Activated CD8-positive, alpha-beta T cell treated with anti-CD3 and anti-CD28 coated beads, Interleukin-2, amount 10 ng/mL, durations not matched to agents 7 days and 5 days (primary cell): ENCODE measurements at regions not wholly inside any gene's neighbourhood (a gene's known extent, or its start where the extent isn't known, plus 50 kb on each side); places are given as distances from the start of the nearest gene placed in this dataset.

Source experiments
- ATAC-seq: fragments of 150-1000 bp; cut with Tn5 transposase; one replicate; pipeline ENCODE4 v1.10.0; 2021; ENCODE audit warnings: moderate library complexity
- CTCF ChIA-PET: fragments of 350-600 bp; sonication (Branson Sonifier 250); formaldehyde crosslinking; loops from one replicate; lab custom pipeline; 2021; ENCODE audit warnings: antibody characterized with exemption; lab: Charles Lee
- POLR2A ChIA-PET: fragments of 350-600 bp; sonication (Branson Sonifier 250); formaldehyde crosslinking; loops from one replicate; lab custom pipeline; 2021; ENCODE audit warnings: antibody characterized with exemption; lab: Charles Lee
- DNase-seq: peaks from one replicate; pipeline ENCODE4 v3.0.0-alpha.2; 2020
- H3K27ac Mint-ChIP-seq: one replicate; pipeline ENCODE4 v1.8.0; 2021; ENCODE audit warnings: mild to moderate bottlenecking, mixed read lengths
- H3K27me3 Mint-ChIP-seq: one replicate; pipeline ENCODE4 v1.8.0; 2021; ENCODE audit warnings: low read depth, mixed read lengths
- H3K36me3 Mint-ChIP-seq: one replicate; pipeline ENCODE4 v1.8.0; 2021; ENCODE audit warnings: low read depth, mixed read lengths
- H3K4me1 Mint-ChIP-seq: one replicate; pipeline ENCODE4 v1.8.0; 2021; ENCODE audit warnings: low read depth, mixed read lengths
- H3K4me3 Mint-ChIP-seq: one replicate; pipeline ENCODE4 v1.8.0; 2021; ENCODE audit warnings: mild to moderate bottlenecking, mixed read lengths
- H3K9me3 Mint-ChIP-seq: one replicate; pipeline ENCODE4 v1.8.0; 2022; ENCODE audit warnings: mixed read lengths; ENCODE audit not compliant: insufficient read depth

- Mint-ChIP-seq H3K9me3 (peaks cover 6% of the 10 kb centered on the region), H3K4me3 (no peak overlapping the region), H3K27me3 (peaks cover 5% of the 10 kb centered on the region), H3K36me3 (no peaks in the 10 kb centered on the region), H3K4me1 (no peaks in the 10 kb centered on the region), H3K27ac (no peak overlapping the region)
- no peak for ATAC-seq
- ChIA-PET POLR2A (no interaction called here), CTCF (interaction anchor here (1.1 to 6.0 kb wide), 2 partner anchors 10 to 606 kb away, joined by 3 to 39 read pairs; no protein-coding TSS in a partner anchor)
- no peak for DNase-seq
These were observed 154.7 kb downstream of the KTN1 start for GRCh38 chr14:55734731-55735130.

DNA sequence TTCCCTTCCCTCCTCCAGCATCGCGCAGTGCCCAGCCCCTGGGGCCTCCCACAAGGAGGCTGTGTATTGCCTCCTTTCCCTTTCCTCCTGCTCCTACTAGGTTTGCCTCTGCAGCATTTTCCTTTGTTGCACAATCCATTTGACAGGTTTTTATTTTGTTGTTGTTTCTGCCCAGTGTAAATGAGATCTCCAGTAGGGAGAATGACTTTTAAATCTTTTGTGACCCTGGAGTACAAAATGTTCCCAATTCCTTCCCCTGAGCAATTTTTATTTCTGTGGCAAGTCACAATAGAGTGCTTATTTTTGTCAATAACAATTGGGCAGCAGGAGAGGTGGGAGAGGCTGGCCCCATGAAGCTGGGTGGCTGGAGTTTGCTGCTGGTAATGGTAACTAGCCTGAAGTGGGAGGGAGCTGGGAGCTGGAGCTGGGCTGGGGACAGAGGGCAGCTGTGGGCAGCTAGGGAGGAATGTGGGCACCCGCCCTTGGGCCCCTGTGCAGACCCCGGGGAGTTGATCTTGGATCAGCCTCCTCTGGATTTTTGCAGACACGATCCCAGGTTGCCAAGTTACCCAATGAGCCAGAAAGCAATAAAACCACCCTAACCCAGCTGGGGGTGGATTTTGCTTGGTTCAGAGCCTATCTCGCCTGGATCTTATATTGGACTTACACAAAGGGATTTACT, 160.1 kb downstream of the KTN1 start:
- Mint-ChIP-seq H3K27ac (no peak overlapping the region), H3K4me1 (no peaks in the 10 kb centered on the region), H3K4me3 (no peak overlapping the region), H3K9me3 (peaks cover 6% of the 10 kb centered on the region), H3K27me3 (no peaks in the 10 kb centered on the region), H3K36me3 (no peaks in the 10 kb centered on the region)
- POLR2A ChIA-PET: interaction anchor here (0.8 kb wide), 1 partner anchor 20 kb away, joined by 3 read pairs; no protein-coding TSS in a partner anchor
- no peak for ATAC-seq
- CTCF ChIA-PET: no interaction called here
- DNase-seq: no peak

DNA sequence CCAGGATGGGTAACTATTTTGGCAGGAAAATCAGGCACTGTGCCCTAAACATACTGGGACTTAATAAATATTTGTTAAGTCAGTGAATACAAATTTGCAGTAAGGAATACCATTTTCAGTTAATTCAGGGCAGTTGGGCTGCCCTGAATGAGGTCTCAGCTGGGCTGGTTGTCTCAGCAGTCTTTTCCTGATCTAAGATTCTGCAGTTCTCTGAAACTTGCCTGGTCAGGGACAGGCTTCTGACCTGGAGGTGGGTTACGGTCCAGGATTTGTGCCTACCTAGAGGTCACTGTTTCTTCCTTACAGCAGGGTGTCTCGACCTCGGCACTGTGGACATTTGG, 160.6 kb downstream of the KTN1 start:
- H3K27ac Mint-ChIP-seq: no peak overlapping the region
- H3K27me3 Mint-ChIP-seq: no peaks in the 10 kb centered on the region
- no peaks in the 10 kb centered on the region for H3K36me3 Mint-ChIP-seq
- peaks cover 6% of the 10 kb centered on the region for H3K9me3 Mint-ChIP-seq
- ChIA-PET CTCF (no interaction called here), POLR2A (no interaction called here)
- DNase-seq: no peak
- no peak overlapping the region for H3K4me3 Mint-ChIP-seq
- no peak for ATAC-seq
- no peaks in the 10 kb centered on the region for H3K4me1 Mint-ChIP-seq

GRCh38 chr14:55741240-55741639, 161.2 kb downstream of the KTN1 start:
- Mint-ChIP-seq H3K27ac (no peak overlapping the region), H3K9me3 (peaks cover 6% of the 10 kb centered on the region), H3K36me3 (no peaks in the 10 kb centered on the region), H3K4me3 (no peak overlapping the region), H3K27me3 (no peaks in the 10 kb centered on the region), H3K4me1 (no peaks in the 10 kb centered on the region)
- ChIA-PET POLR2A (no interaction called here), CTCF (no interaction called here)
- ATAC-seq (no peak), DNase-seq (no peak)

DNA sequence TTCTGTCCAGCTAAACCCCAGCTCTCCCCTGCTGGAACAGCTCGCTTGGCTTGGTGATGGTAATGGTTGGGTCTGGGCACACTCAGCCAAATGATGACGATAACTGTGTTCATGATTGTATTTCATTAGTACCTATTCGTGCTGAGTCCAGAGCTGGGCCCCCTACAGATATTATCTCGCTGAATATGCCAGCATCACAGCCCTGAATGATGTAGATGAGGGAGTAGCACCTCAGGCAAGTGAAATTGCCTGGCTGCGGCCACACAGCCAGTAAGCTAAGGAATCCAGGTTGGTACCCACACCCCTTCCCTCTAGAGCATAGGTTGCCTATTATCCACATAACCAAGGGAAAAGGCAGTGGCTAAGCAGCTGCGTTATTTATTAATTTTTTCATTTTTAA, 163.5 kb downstream of the KTN1 start:
- Mint-ChIP-seq H3K36me3 (no peaks in the 10 kb centered on the region), H3K27ac (no peak overlapping the region), H3K9me3 (no peaks in the 10 kb centered on the region), H3K4me1 (no peaks in the 10 kb centered on the region), H3K27me3 (no peaks in the 10 kb centered on the region), H3K4me3 (no peak overlapping the region)
- DNase-seq (no peak), ATAC-seq (no peak)
- ChIA-PET POLR2A (no interaction called here), CTCF (interaction anchor here (1.5 kb wide), 1 partner anchor 10 kb away, joined by 5 read pairs; no protein-coding TSS in a partner anchor)

DNA sequence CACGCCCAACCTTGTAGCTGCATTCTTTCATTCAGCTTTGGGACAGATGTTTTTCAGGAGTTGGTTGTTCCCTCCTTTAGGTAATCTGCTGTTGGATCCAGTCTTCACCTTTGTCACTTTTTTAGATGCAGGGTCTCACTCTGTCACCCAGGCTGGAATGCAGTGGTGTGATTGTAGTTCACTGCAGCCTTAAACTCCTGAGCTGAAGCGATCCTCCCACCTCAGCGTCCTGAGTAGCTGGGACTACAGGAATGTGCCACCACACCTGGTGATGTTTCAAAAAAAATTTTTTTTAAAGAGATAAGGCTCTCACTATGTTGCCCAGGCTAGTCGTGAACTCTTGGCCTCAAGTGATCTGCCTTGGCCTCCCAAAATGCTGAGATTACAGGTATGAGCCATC, 164.3 kb downstream of the KTN1 start:
- Mint-ChIP-seq H3K4me1 (no peaks in the 10 kb centered on the region), H3K4me3 (no peak overlapping the region), H3K36me3 (no peaks in the 10 kb centered on the region), H3K27ac (no peak overlapping the region), H3K27me3 (no peaks in the 10 kb centered on the region), H3K9me3 (no peaks in the 10 kb centered on the region)
- DNase-seq (no peak), ATAC-seq (no peak)
- ChIA-PET CTCF (interaction anchor here (1.3 to 1.5 kb wide), 2 partner anchors 10 to 13 kb away, joined by 3 to 5 read pairs; no protein-coding TSS in a partner anchor), POLR2A (no interaction called here)

DNA sequence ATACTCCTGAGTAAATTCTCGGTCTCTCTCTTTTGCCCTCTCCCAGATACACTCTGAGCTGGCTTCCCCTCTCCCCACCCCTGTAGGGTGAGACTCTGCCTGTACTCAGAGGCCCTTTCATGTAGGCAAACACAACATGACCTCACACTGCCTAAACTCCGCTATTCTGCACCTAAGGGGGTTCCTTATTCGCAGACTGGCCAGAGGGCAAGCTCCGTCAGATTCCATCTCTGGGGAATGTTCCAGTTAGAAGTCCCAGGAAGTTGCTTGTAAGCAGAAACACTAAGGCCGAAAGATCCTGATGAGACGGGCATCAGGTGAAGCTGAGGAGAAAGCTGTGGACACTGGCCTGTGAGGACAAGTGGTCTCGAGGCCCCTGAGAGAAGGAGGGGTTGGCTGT, 165.9 kb downstream of the KTN1 start:
- H3K4me1 Mint-ChIP-seq: no peaks in the 10 kb centered on the region
- H3K9me3 Mint-ChIP-seq: no peaks in the 10 kb centered on the region
- ChIA-PET CTCF (no interaction called here), POLR2A (no interaction called here)
- H3K36me3 Mint-ChIP-seq: no peaks in the 10 kb centered on the region
- DNase-seq: no peak
- peaks cover 2% of the 10 kb centered on the region for H3K27me3 Mint-ChIP-seq
- no peak overlapping the region for H3K4me3 Mint-ChIP-seq
- no peak for ATAC-seq
- no peak overlapping the region for H3K27ac Mint-ChIP-seq

DNA sequence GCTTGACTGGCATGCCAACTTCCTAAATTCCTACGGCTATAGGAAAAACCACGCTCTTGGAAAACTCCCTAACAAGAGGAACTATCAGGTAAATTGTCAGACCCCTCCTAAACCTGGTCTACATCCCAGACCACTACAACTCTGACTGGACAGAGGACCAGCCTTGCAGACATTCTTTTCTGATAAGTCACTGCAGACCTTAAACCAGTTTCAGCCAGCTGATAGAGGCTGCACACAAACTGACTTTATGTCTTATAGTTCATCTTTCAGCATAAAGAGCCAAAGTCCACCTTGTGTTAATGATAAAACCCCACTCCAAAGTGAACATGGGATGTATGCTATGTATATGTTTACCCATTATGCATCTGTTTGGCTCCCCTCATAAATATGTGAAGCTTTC, 166.6 kb downstream of the KTN1 start:
- H3K36me3 Mint-ChIP-seq: no peaks in the 10 kb centered on the region
- no peak for ATAC-seq
- ChIA-PET CTCF (no interaction called here), POLR2A (no interaction called here)
- no peak overlapping the region for H3K27ac Mint-ChIP-seq
- H3K27me3 Mint-ChIP-seq: peaks cover 3% of the 10 kb centered on the region
- no peak overlapping the region for H3K4me3 Mint-ChIP-seq
- H3K9me3 Mint-ChIP-seq: no peaks in the 10 kb centered on the region
- no peaks in the 10 kb centered on the region for H3K4me1 Mint-ChIP-seq
- no peak for DNase-seq

DNA sequence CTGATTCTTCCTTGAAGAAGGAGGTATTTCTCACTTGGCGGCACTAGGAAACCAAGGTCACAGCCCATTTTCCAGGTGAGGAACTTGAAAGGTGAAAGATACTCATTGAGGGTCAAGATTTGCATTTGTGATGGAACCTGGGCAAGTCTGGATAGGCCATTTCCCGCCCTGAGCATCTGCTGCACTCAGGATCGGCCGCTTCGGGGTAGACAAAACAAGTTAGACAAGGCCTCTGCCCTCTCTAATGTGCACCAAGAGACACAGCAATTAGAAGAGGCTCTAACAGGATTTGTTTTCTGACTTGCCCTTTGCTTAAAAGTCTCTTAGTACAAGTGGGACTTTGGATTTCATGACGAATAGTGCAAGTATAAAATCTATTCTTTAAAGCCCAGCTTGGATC, 167.2 kb downstream of the KTN1 start:
- H3K9me3 Mint-ChIP-seq: no peaks in the 10 kb centered on the region
- peaks cover 3% of the 10 kb centered on the region for H3K27me3 Mint-ChIP-seq
- CTCF ChIA-PET: no interaction called here
- H3K4me1 Mint-ChIP-seq: no peaks in the 10 kb centered on the region
- POLR2A ChIA-PET: no interaction called here
- no peak overlapping the region for H3K27ac Mint-ChIP-seq
- ATAC-seq (no peak), DNase-seq (no peak)
- no peak overlapping the region for H3K4me3 Mint-ChIP-seq
- no peaks in the 10 kb centered on the region for H3K36me3 Mint-ChIP-seq

DNA sequence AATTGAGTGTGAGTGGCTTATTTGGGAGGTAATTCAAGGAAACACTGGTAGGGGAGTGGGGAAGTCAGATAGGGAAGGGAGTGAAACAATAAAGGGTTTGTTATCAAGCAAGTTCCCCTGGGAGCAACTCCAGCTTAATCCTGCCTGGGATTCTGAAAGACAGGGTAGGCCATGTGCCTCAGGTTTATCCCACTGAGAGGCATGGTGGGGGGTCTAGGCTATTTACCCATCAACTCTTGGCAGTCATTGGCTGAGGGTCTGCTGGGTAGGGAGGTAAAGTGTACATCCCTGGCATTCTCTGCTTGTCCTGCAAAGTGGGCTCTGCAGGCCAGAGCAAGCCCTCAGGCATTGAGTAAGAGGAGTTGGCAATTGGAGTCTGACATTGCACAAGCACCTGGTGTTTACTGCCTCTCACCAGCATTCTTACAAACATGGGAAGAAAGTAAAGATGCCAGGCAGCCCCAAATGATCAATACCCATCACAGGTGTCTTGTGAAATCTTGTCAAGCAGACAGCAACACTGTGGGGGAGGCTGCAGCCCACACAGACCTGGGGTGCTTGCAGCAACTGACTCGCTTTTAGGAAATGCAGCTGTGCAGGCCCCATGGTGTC, 169.3 kb downstream of the KTN1 start:
- Mint-ChIP-seq H3K9me3 (no peaks in the 10 kb centered on the region), H3K4me3 (no peak overlapping the region), H3K27ac (no peak overlapping the region), H3K36me3 (no peaks in the 10 kb centered on the region), H3K27me3 (peaks cover 3% of the 10 kb centered on the region), H3K4me1 (no peaks in the 10 kb centered on the region)
- DNase-seq (no peak), ATAC-seq (no peak)
- POLR2A ChIA-PET: no interaction called here
- CTCF ChIA-PET: no interaction called here

GRCh38 chr14:55749946-55750345, 169.9 kb downstream of the KTN1 start:
- H3K4me1 Mint-ChIP-seq: no peaks in the 10 kb centered on the region
- H3K27ac Mint-ChIP-seq: no peak overlapping the region
- DNase-seq (no peak), ATAC-seq (no peak)
- H3K4me3 Mint-ChIP-seq: no peak overlapping the region
- no peaks in the 10 kb centered on the region for H3K36me3 Mint-ChIP-seq
- peaks cover 3% of the 10 kb centered on the region for H3K27me3 Mint-ChIP-seq
- no peaks in the 10 kb centered on the region for H3K9me3 Mint-ChIP-seq
- POLR2A ChIA-PET: interaction anchor here (0.5 kb wide), 1 partner anchor 204 kb away, joined by 3 read pairs; no protein-coding TSS in a partner anchor
- CTCF ChIA-PET: no interaction called here

- H3K4me1 Mint-ChIP-seq: no peaks in the 10 kb centered on the region
- no peak overlapping the region for H3K27ac Mint-ChIP-seq
- ChIA-PET CTCF (no interaction called here), POLR2A (no interaction called here)
- peaks cover 3% of the 10 kb centered on the region for H3K27me3 Mint-ChIP-seq
- H3K9me3 Mint-ChIP-seq: no peaks in the 10 kb centered on the region
- ATAC-seq: no peak
- H3K36me3 Mint-ChIP-seq: no peaks in the 10 kb centered on the region
- DNase-seq: no peak
- no peak overlapping the region for H3K4me3 Mint-ChIP-seq
These were observed 172.8 kb downstream of the KTN1 start for GRCh38 chr14:55752580-55753390.
